ENCODE measurements at regions not wholly inside any gene's neighbourhood (a gene's known extent, or its start where the extent isn't known, plus 50 kb on each side); places are given as distances from the start of the nearest gene placed in this dataset.

- DNase-seq (no peak), ATAC-seq (ENCODE audit: insufficient read depth, low read depth) (no peak)
- Histone ChIP-seq H3K36me3 (ENCODE audit: insufficient read depth, low read length) (no peaks in the 10 kb centered on the region), H3K79me2 (ENCODE audit: insufficient read depth, low read length) (no peaks in the 10 kb centered on the region), H2AFZ (ENCODE audit: low read depth, low read length) (no peak overlapping the region), H3K4me3 (ENCODE audit: low read depth in 1 of 2, low read length in 2 of 2) (no peak overlapping the region), H3K27ac (ENCODE audit: low read length) (no peak overlapping the region), H3K4me2 (ENCODE audit: insufficient read depth, low read length) (no peak overlapping the region), H3K4me1 (ENCODE audit: insufficient read depth, low read length) (0 out of 2 replicates have a peak, but pooled peaks cover 3% of the 10 kb centered on the region), H3K9ac (ENCODE audit: low read depth, low read length) (no peak overlapping the region), H4K20me1 (ENCODE audit: insufficient read depth, low read length) (no peaks in the 10 kb centered on the region), H3K27me3 (ENCODE audit: insufficient read depth, low read length, poor library complexity) (peaks cover 32% of the 10 kb centered on the region), H3K9me3 (ENCODE audit: insufficient read depth, low read length, severe bottlenecking) (no peaks in the 10 kb centered on the region)
- TF ChIP-seq EZH2 (IDR thresholded peaks at IDR 0.05; ENCODE audit: borderline replicate concordance, low read depth, low read length, severe bottlenecking) (no peak), CTCF (IDR thresholded peaks at IDR 0.05; ENCODE audit: borderline replicate concordance, extremely low read depth, low read length, poor library complexity, severe bottlenecking) (no peak)
These were observed 172.0 kb upstream of the ALKAL2 start for GRCh38 chr2:459931-460330.

GRCh38 chr2:458425-458815, 170.5 kb upstream of the ALKAL2 start:
- H3K4me1 ChIP-seq (ENCODE audit: insufficient read depth, low read length): 0 out of 2 replicates have a peak, but pooled peaks cover 3% of the 10 kb centered on the region
- H3K79me2 ChIP-seq (ENCODE audit: insufficient read depth, low read length): no peaks in the 10 kb centered on the region
- no peaks in the 10 kb centered on the region for H3K9me3 ChIP-seq (ENCODE audit: insufficient read depth, low read length, severe bottlenecking)
- no peak overlapping the region for H3K27ac ChIP-seq (ENCODE audit: low read length)
- H3K27me3 ChIP-seq (ENCODE audit: insufficient read depth, low read length, poor library complexity): peaks cover 32% of the 10 kb centered on the region
- no peaks in the 10 kb centered on the region for H4K20me1 ChIP-seq (ENCODE audit: insufficient read depth, low read length)
- H3K9ac ChIP-seq (ENCODE audit: low read depth, low read length): no peak overlapping the region
- DNase-seq: no peak
- no peak for ATAC-seq (ENCODE audit: insufficient read depth, low read depth)
- no peak overlapping the region for H2AFZ ChIP-seq (ENCODE audit: low read depth, low read length)
- H3K4me2 ChIP-seq (ENCODE audit: insufficient read depth, low read length): no peak overlapping the region
- TF ChIP-seq EZH2 (IDR thresholded peaks at IDR 0.05; ENCODE audit: borderline replicate concordance, low read depth, low read length, severe bottlenecking) (no peak), CTCF (IDR thresholded peaks at IDR 0.05; ENCODE audit: borderline replicate concordance, extremely low read depth, low read length, poor library complexity, severe bottlenecking) (no peak)
- H3K4me3 ChIP-seq (ENCODE audit: low read depth in 1 of 2, low read length in 2 of 2): no peak overlapping the region
- H3K36me3 ChIP-seq (ENCODE audit: insufficient read depth, low read length): no peaks in the 10 kb centered on the region

- Histone ChIP-seq H4K20me1 (ENCODE audit: insufficient read depth, low read length) (no peaks in the 10 kb centered on the region), H3K4me2 (ENCODE audit: insufficient read depth, low read length) (no peak overlapping the region), H3K79me2 (ENCODE audit: insufficient read depth, low read length) (no peaks in the 10 kb centered on the region), H2AFZ (ENCODE audit: low read depth, low read length) (no peak overlapping the region), H3K27ac (ENCODE audit: low read length) (no peak overlapping the region), H3K9ac (ENCODE audit: low read depth, low read length) (no peak overlapping the region), H3K9me3 (ENCODE audit: insufficient read depth, low read length, severe bottlenecking) (no peaks in the 10 kb centered on the region), H3K4me1 (ENCODE audit: insufficient read depth, low read length) (0 out of 2 replicates have a peak, but pooled peaks cover 3% of the 10 kb centered on the region), H3K27me3 (ENCODE audit: insufficient read depth, low read length, poor library complexity) (peaks cover 30% of the 10 kb centered on the region), H3K36me3 (ENCODE audit: insufficient read depth, low read length) (no peaks in the 10 kb centered on the region), H3K4me3 (ENCODE audit: low read depth in 1 of 2, low read length in 2 of 2) (no peak overlapping the region)
- DNase-seq (no peak), ATAC-seq (ENCODE audit: insufficient read depth, low read depth) (no peak)
- no peak for TF ChIP-seq EZH2 (IDR thresholded peaks at IDR 0.05; ENCODE audit: borderline replicate concordance, low read depth, low read length, severe bottlenecking)
- TF ChIP-seq CTCF (IDR thresholded peaks at IDR 0.05; ENCODE audit: borderline replicate concordance, extremely low read depth, low read length, poor library complexity, severe bottlenecking): no peak
These were observed 170.0 kb upstream of the ALKAL2 start for GRCh38 chr2:457792-458424.
